LNCaP clone FGC (cell line): ENCODE measurements at regions not wholly inside any gene's neighbourhood (a gene's known extent, or its start where the extent isn't known, plus 50 kb on each side); places are given as distances from the start of the nearest gene placed in this dataset.

ENCODE experiments used
- DNase-seq: peaks from one replicate; pipeline ENCODE4 v3.0.0-alpha.2; 2011; ENCODE audit warnings: low read depth
- H3K4me3 ChIP-seq: 2 replicates; pipeline ENCODE4 v1.5.1; 2011; ENCODE audit warnings: mild to moderate bottlenecking, low read depth, low read length, control low read depth
- CTCF ChIP-seq: IDR thresholded peaks from 2 replicates; pipeline ENCODE4 v1.5.1; 2012; ENCODE audit warnings: mild to moderate bottlenecking; ENCODE audit not compliant: control insufficient read depth, insufficient read depth; ENCODE audit errors: extremely low read depth

GRCh38 chr5:73250645-73251044 lies 77.7 kb downstream of the TMEM174 start:
- DNase-seq: no peak
- TF ChIP-seq CTCF: no peak

GRCh38 chr5:73242735-73243134 lies 69.7 kb downstream of the TMEM174 start:
- no peak overlapping the region for H3K4me3 ChIP-seq
- no peak for DNase-seq
- no peak for TF ChIP-seq CTCF

More at GRCh38 chr5:73250645-73251044, 77.7 kb downstream of the TMEM174 start:
- no peak overlapping the region for H3K4me3 ChIP-seq

- TF ChIP-seq CTCF: no peak
- DNase-seq: no peak
These were observed 65.9 kb downstream of the TMEM174 start for GRCh38 chr5:73238873-73239272.

GRCh38 chr5:73236541-73237128 lies 63.6 kb downstream of the TMEM174 start:
- no peak for DNase-seq
- no peak for TF ChIP-seq CTCF
- no peak overlapping the region for H3K4me3 ChIP-seq

More at GRCh38 chr5:73238873-73239272, 65.9 kb downstream of the TMEM174 start:
- H3K4me3 ChIP-seq: no peak overlapping the region

GRCh38 chr5:73234204-73234555 lies 61.2 kb downstream of the TMEM174 start:
- no peak overlapping the region for H3K4me3 ChIP-seq
- no peak for TF ChIP-seq CTCF

GRCh38 chr5:73233461-73234203 lies 60.6 kb downstream of the TMEM174 start:
- no peak for DNase-seq
- H3K4me3 ChIP-seq: no peak overlapping the region
- no peak for TF ChIP-seq CTCF

More at GRCh38 chr5:73234204-73234555, 61.2 kb downstream of the TMEM174 start:
- no peak for DNase-seq

GRCh38 chr5:73233053-73233460 lies 60.1 kb downstream of the TMEM174 start:
- no peak for TF ChIP-seq CTCF
- DNase-seq: no peak
- H3K4me3 ChIP-seq: no peak overlapping the region
